Loucy (cell line): ENCODE measurements at regions not wholly inside any gene's neighbourhood (a gene's known extent, or its start where the extent isn't known, plus 50 kb on each side); places are given as distances from the start of the nearest gene placed in this dataset.

Source experiments
- H2AFZ ChIP-seq: fragments of 200-600 bp; sonication (generic); 2 replicates; pipeline ENCODE4 v1.6.0; 2016; ENCODE audit warnings: antibody characterized with exemption, mild to moderate bottlenecking, low read length, moderate library complexity
- H3F3A ChIP-seq: fragments of 200-600 bp; 2 replicates; pipeline ENCODE4 v1.6.0; 2016; ENCODE audit warnings: antibody characterized with exemption, low read depth, mild to moderate bottlenecking
- H3K27me3 ChIP-seq: fragments of 200-600 bp; sonication (generic); 2 replicates; pipeline ENCODE4 v1.6.1; 2014; ENCODE audit warnings: low read length, mild to moderate bottlenecking; ENCODE audit not compliant: insufficient read depth, poor library complexity, severe bottlenecking
- H3K36me3 ChIP-seq: fragments of 200-600 bp; sonication (generic); 2 replicates; pipeline ENCODE4 v1.6.1; 2016; ENCODE audit warnings: low read length; ENCODE audit not compliant: insufficient read depth
- H3K4me1 ChIP-seq: fragments of 200-600 bp; sonication (generic); 2 replicates; pipeline ENCODE4 v1.5.1; 2014; ENCODE audit warnings: low read length, mild to moderate bottlenecking; ENCODE audit not compliant: insufficient read depth, poor library complexity, severe bottlenecking
- H3K4me2 ChIP-seq: fragments of 200-600 bp; sonication (generic); 2 replicates; pipeline ENCODE4 v1.6.0; 2014; ENCODE audit warnings: antibody characterized with exemption, low read length, low read depth, mild to moderate bottlenecking; ENCODE audit not compliant: poor library complexity, severe bottlenecking
- H3K4me3 ChIP-seq: fragments of 200-600 bp; sonication (generic); 2 replicates; pipeline ENCODE4 v1.5.1; 2014; ENCODE audit warnings: low read length, mild to moderate bottlenecking, mixed read lengths; ENCODE audit not compliant: poor library complexity, severe bottlenecking
- H3K79me2 ChIP-seq: fragments of 200-600 bp; sonication (generic); 2 replicates; pipeline ENCODE4 v1.6.1; 2014; ENCODE audit warnings: low read length; ENCODE audit not compliant: insufficient read depth
- H3K9ac ChIP-seq: fragments of 200-600 bp; sonication (generic); 2 replicates; pipeline ENCODE4 v1.6.0; 2014; ENCODE audit warnings: mild to moderate bottlenecking, low read depth, low read length, moderate library complexity; ENCODE audit not compliant: poor library complexity, severe bottlenecking
- H3K9me2 ChIP-seq: fragments of 200-600 bp; sonication (generic); replicated peaks from 2 replicates; pipeline ENCODE4 v1.6.1; 2016; ENCODE audit warnings: low read depth, low read length, mixed read lengths
- H3K9me3 ChIP-seq: fragments of 200-600 bp; sonication (generic); 2 replicates; pipeline ENCODE4 v1.6.1; 2014; ENCODE audit warnings: mild to moderate bottlenecking, antibody characterized with exemption, low read length, low read depth; ENCODE audit not compliant: insufficient read depth
- H4K20me1 ChIP-seq: fragments of 200-600 bp; sonication (generic); 2 replicates; pipeline ENCODE4 v1.6.0; 2014; ENCODE audit warnings: antibody characterized with exemption, low read length, mild to moderate bottlenecking; ENCODE audit not compliant: insufficient read depth, poor library complexity, severe bottlenecking
- EZH2phosphoT487 ChIP-seq: fragments of 200-600 bp; IDR thresholded peaks from 2 replicates; pipeline ENCODE4 v1.6.1; 2018; ENCODE audit warnings: antibody characterized with exemption, mild to moderate bottlenecking, moderate library complexity, borderline replicate concordance
- TF ChIP-seq, protein P1 (sequence below): fragments of 200-600 bp; sonication (generic); conservative IDR thresholded peaks from 2 replicates; pipeline ENCODE4 v1.5.1; 2014; ENCODE audit warnings: mild to moderate bottlenecking, antibody characterized with exemption, low read length

- no peaks in the 10 kb centered on the region for H3K27me3 ChIP-seq
- no peak for TF ChIP-seq EZH2phosphoT487
- TF ChIP-seq, protein P1, sequence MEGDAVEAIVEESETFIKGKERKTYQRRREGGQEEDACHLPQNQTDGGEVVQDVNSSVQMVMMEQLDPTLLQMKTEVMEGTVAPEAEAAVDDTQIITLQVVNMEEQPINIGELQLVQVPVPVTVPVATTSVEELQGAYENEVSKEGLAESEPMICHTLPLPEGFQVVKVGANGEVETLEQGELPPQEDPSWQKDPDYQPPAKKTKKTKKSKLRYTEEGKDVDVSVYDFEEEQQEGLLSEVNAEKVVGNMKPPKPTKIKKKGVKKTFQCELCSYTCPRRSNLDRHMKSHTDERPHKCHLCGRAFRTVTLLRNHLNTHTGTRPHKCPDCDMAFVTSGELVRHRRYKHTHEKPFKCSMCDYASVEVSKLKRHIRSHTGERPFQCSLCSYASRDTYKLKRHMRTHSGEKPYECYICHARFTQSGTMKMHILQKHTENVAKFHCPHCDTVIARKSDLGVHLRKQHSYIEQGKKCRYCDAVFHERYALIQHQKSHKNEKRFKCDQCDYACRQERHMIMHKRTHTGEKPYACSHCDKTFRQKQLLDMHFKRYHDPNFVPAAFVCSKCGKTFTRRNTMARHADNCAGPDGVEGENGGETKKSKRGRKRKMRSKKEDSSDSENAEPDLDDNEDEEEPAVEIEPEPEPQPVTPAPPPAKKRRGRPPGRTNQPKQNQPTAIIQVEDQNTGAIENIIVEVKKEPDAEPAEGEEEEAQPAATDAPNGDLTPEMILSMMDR: no peak
Observed at GRCh38 chr6:54694928-54695532, 151.5 kb upstream of the FAM83B start.

GRCh38 chr6:54695815-54696214 lies 150.8 kb upstream of the FAM83B start:
- TF ChIP-seq, protein P1: no peak
- no peak for TF ChIP-seq EZH2phosphoT487
- Histone ChIP-seq H3K9me2 (no peaks in the 10 kb centered on the region), H4K20me1 (no peaks in the 10 kb centered on the region), H3K9me3 (no peaks in the 10 kb centered on the region), H3K4me2 (no peak overlapping the region), H3K4me1 (no peaks in the 10 kb centered on the region), H3K9ac (no peak overlapping the region), H2AFZ (no peak overlapping the region), H3K36me3 (no peaks in the 10 kb centered on the region), H3K79me2 (no peaks in the 10 kb centered on the region), H3K4me3 (no peak overlapping the region), H3K27me3 (no peaks in the 10 kb centered on the region), H3F3A (no peaks in the 10 kb centered on the region)

More at GRCh38 chr6:54694928-54695532, 151.5 kb upstream of the FAM83B start:
- Histone ChIP-seq H3K9ac (no peak overlapping the region), H2AFZ (no peak overlapping the region), H3K9me3 (no peaks in the 10 kb centered on the region), H4K20me1 (no peaks in the 10 kb centered on the region), H3K9me2 (no peaks in the 10 kb centered on the region), H3K4me1 (no peaks in the 10 kb centered on the region), H3F3A (no peaks in the 10 kb centered on the region), H3K4me2 (no peak overlapping the region), H3K4me3 (no peak overlapping the region), H3K79me2 (no peaks in the 10 kb centered on the region), H3K36me3 (no peaks in the 10 kb centered on the region)

DNA sequence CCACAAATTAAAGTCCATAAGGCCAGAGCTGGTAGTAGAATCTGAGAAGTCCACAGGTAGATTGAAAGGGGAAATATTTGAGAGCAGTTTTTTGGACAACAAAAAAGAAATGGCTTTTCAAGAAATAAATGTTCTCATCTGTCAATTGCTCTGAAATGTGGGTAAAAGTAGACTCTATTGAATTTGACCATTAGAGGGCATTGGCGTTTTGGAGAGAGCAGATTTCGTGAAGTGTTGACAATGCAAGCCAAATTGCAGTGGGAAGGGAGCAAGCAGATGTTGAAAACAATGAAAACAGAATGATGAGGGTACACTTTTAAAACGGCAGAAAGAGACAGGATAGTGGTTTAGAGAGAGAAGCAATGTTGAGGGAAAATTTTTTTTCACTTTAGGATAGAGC lies 149.1 kb upstream of the FAM83B start:
- no peak overlapping the region for H2AFZ ChIP-seq
- no peaks in the 10 kb centered on the region for H3K9me2 ChIP-seq
- no peak overlapping the region for H3K4me2 ChIP-seq
- H4K20me1 ChIP-seq: no peaks in the 10 kb centered on the region
- H3K79me2 ChIP-seq: no peaks in the 10 kb centered on the region
- no peaks in the 10 kb centered on the region for H3K9me3 ChIP-seq
- H3F3A ChIP-seq: no peaks in the 10 kb centered on the region
- H3K4me3 ChIP-seq: no peak overlapping the region
- no peaks in the 10 kb centered on the region for H3K36me3 ChIP-seq
- H3K4me1 ChIP-seq: no peaks in the 10 kb centered on the region
- H3K9ac ChIP-seq: no peak overlapping the region
- TF ChIP-seq, protein P1: peak; percentile 40; the same call in 1 of the 2 replicates
- no peak for TF ChIP-seq EZH2phosphoT487
- H3K27me3 ChIP-seq: no peaks in the 10 kb centered on the region
